Mucosa of rectum (tissue), 2 donors: ENCODE measurements at regions not wholly inside any gene's neighbourhood (a gene's known extent, or its start where the extent isn't known, plus 50 kb on each side); places are given as distances from the start of the nearest gene placed in this dataset.
"Not testable (repeated sequence)": the region's sequence is repeated elsewhere in the genome, so short reads cannot be mapped to it uniquely, and the experiment has no call there.

Source experiments
- H3K27ac ChIP-seq, 2 donors: one replicate each; pipeline ENCODE4 v1.7.0; 2013; ENCODE audit warnings: inconsistent platforms in 2 of 2, low read depth in 2 of 2, low read length in 2 of 2
- H3K27me3 ChIP-seq, 2 donors: one replicate each; pipeline ENCODE4 v1.7.0; 2013; ENCODE audit warnings: low read length in 2 of 2; ENCODE audit not compliant: control insufficient read depth in 2 of 2, insufficient read depth in 2 of 2
- H3K36me3 ChIP-seq, 2 donors: one replicate each; pipeline ENCODE4 v1.7.0; 2013; ENCODE audit warnings: low read length in 2 of 2; ENCODE audit not compliant: control insufficient read depth in 2 of 2, insufficient read depth in 2 of 2
- H3K4me1 ChIP-seq, 2 donors: one replicate each; pipeline ENCODE4 v1.7.0; 2013; ENCODE audit warnings: low read length in 2 of 2, mild to moderate bottlenecking in 1 of 2; ENCODE audit not compliant: control insufficient read depth in 2 of 2, insufficient read depth in 2 of 2
- H3K4me3 ChIP-seq, 2 donors: one replicate each; pipeline ENCODE4 v1.7.0; 2013; ENCODE audit warnings: low read length in 2 of 2
- H3K9ac ChIP-seq, 2 donors: one replicate each; pipeline ENCODE4 v1.7.0; 2013; ENCODE audit warnings: low read length in 2 of 2, low read depth in 1 of 2, mild to moderate bottlenecking in 1 of 2
- H3K9me3 ChIP-seq, 2 donors: one replicate each; pipeline ENCODE4 v1.7.0; 2013; ENCODE audit warnings: low read length in 2 of 2; ENCODE audit not compliant: control insufficient read depth in 2 of 2
- donor health status: healthy.
- donor health status: Normal muscosa, but diverticular disease.

DNA sequence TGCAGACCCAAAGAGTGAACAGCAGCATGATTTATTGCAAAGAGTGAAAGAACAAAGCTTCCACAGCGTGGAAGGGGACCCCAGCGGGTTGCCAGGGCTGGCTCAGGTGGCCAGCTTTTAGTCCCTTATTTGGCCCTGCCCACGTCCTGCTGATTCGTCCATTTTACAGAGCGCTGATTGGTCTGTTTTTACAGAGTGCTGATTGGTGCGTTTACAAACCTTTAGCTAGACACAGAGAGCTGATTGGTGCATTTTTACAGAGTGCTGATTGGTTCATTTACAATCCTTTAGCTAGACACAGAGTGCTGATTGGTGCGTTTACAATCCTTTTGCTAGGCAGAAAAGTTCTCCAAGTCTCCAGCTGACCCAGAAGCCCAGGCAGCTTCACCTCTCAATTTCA is 128.5 kb upstream of the AHI1 start:
- H3K27me3 ChIP-seq, H3K27ac ChIP-seq, H3K36me3 ChIP-seq, H3K4me1 ChIP-seq, H3K9ac ChIP-seq, H3K4me3 ChIP-seq, H3K9me3 ChIP-seq: not testable (repeated sequence)

DNA sequence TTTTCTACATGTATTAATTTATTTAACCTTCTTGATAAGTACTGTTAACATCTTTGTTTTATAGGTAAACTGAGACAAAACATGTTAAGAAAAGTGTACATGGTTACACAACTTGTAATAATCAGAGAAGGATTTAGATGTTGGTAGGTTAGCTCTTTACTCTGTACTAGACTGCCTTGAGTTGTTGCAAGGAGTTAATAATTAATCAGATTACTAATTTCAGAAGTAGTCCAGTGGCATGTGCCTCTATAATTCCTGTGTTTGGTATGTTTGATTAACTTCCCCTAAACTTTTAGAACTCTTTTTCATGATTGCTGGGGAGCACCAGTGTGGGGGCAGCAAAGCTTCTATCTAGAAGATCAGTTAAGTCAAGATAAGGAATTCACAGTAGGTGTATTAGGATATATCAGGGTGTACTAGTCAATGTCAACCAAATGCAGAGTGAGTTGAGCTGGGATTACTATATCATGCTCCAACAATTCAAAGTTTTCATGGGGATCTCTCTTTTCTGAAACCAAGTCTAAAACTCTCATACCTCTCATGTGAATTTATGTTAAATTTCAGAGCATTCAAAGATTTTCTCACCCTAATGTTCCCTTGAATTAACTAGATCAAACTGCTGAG is 129.7 kb upstream of the AHI1 start:
- Histone ChIP-seq H3K27ac (no peak overlapping the region), H3K4me3 (no peak overlapping the region), H3K36me3 (no peaks in the 10 kb centered on the region), H3K9me3 (no peaks in the 10 kb centered on the region), H3K9ac (no peak overlapping the region), H3K4me1 (no peaks in the 10 kb centered on the region), H3K27me3 (no peaks in the 10 kb centered on the region)

DNA sequence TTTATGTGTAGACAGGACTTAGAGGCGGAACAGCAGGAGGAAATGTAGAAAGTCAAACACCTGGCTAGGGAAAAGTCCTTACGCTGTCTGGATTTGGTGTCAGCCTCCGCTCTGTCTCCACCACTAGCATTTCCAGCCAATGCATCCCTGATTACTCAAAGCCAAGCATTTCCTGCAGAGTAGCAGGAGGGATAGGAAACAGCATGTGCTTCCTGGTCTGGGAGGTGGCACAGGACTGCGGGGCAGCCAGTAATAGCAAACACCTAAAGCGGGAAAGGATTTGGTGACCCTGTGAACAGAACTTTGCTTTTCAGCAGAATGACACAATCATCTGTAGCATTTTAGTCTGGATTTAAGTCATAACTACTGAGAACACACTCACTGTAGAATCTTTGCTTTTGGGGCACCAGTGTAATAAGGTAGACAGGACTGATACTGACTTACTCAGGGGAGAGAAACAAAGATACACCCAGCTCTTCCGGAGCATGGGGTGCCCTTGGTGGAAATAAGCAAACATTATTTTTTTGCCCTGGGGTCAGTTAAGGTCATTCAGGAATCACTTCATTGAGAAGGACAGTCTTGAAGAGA is 133.3 kb upstream of the AHI1 start:
- no peak overlapping the region for H3K4me3 ChIP-seq

DNA sequence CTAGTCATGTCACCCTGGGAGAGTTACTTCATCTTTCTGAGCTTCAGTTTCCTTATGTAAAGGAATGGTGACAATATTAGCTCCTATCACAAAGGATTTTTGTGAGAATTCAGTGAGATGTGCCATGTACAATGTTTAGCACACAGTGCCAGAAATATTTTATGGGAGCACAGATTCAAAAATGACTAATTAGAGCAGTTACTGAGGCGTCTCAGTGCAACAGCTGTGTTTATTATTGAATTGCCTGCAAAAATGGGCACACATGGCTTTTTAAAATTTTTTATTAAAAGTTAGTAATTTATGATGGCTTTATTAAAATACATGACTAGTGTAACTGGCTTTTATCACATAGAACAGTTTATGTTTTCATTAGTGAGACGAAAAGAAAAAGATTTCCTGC is 134.3 kb upstream of the AHI1 start:
- H3K27me3 ChIP-seq = no peaks in the 10 kb centered on the region
- no peak overlapping the region for H3K9ac ChIP-seq
- no peaks in the 10 kb centered on the region for H3K9me3 ChIP-seq
- H3K4me1 ChIP-seq = no peaks in the 10 kb centered on the region
- no peak overlapping the region for H3K27ac ChIP-seq
- no peak overlapping the region for H3K4me3 ChIP-seq
- H3K36me3 ChIP-seq = no peaks in the 10 kb centered on the region

More for the DNA sequence above, 133.3 kb upstream of the AHI1 start:
- H3K27me3 ChIP-seq = no peaks in the 10 kb centered on the region
- no peaks in the 10 kb centered on the region for H3K4me1 ChIP-seq
- H3K36me3 ChIP-seq = no peaks in the 10 kb centered on the region
- H3K9ac ChIP-seq = no peak overlapping the region
- H3K27ac ChIP-seq = no peak overlapping the region
- H3K9me3 ChIP-seq = no peaks in the 10 kb centered on the region

DNA sequence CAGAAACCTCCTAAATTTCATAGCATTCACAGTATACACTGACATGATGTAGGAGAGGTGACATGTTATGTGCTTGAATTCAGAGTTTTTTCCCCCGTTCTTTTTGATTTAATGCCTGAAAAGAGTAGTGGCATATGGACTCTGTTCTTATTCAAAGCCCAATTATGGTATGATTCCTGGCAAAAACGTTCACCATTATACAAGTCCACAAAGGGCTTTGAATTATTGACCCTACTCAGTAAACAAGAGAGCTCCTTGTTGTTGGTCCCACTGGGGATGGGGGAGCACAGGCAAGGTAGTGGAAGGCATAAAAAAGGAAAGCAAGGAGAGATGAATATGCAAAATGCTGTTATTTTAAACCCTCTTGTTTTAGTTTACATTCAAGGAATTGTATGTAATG is 136.0 kb upstream of the AHI1 start:
- no peak overlapping the region for H3K4me3 ChIP-seq
- H3K27ac ChIP-seq = no peak overlapping the region
- H3K27me3 ChIP-seq = no peaks in the 10 kb centered on the region

DNA sequence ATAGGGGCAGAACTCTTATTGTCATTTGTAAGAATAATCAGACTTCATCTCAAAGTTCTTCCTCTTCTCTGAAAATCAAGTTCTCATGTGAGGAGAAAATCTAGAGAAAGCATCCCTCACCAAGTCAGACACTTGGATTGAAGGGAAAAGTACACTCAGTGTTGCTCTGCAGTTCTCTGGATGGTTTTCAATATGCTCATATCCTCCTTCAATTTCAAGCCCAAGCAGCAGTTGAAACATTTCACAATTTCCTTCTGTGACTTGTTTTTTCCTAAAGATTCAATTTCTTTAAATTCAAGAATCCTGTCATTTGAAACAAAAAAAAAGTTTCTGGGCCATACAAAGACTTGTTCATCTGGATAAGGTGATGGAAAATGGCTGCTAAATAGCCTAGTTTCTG is 140.2 kb upstream of the AHI1 start:
- H3K36me3 ChIP-seq = no peaks in the 10 kb centered on the region
- no peaks in the 10 kb centered on the region for H3K9me3 ChIP-seq
- no peak overlapping the region for H3K9ac ChIP-seq
- H3K4me1 ChIP-seq = no peaks in the 10 kb centered on the region
- H3K27ac ChIP-seq = no peak overlapping the region
- no peak overlapping the region for H3K4me3 ChIP-seq
- no peaks in the 10 kb centered on the region for H3K27me3 ChIP-seq

More for the DNA sequence above, 136.0 kb upstream of the AHI1 start:
- Histone ChIP-seq H3K9me3 (no peaks in the 10 kb centered on the region), H3K36me3 (no peaks in the 10 kb centered on the region), H3K4me1 (no peaks in the 10 kb centered on the region), H3K9ac (no peak overlapping the region)

DNA sequence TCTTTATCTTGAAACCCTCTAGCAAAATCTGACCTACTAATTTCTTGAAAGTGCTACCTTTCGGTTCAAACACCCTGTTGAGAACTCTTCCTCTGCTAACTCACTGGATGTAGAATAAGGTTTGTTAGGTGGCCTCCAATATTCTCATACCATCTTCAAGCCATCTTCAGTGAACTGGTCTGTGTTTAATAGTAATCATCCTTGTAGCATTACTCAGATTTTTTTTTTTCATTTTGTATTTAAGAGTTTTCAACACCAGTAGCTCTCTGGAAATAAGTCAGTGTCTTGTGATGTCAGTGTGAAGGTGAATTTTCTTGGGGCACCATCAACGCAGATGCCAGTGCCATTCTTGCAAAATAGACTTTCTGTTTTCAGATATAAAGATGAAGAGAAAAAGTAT is 140.6 kb upstream of the AHI1 start:
- H3K4me1 ChIP-seq = no peaks in the 10 kb centered on the region
- no peaks in the 10 kb centered on the region for H3K36me3 ChIP-seq
- H3K4me3 ChIP-seq = no peak overlapping the region
- H3K9ac ChIP-seq = no peak overlapping the region
- H3K27me3 ChIP-seq = no peaks in the 10 kb centered on the region
- H3K27ac ChIP-seq = no peak overlapping the region
- no peaks in the 10 kb centered on the region for H3K9me3 ChIP-seq

DNA sequence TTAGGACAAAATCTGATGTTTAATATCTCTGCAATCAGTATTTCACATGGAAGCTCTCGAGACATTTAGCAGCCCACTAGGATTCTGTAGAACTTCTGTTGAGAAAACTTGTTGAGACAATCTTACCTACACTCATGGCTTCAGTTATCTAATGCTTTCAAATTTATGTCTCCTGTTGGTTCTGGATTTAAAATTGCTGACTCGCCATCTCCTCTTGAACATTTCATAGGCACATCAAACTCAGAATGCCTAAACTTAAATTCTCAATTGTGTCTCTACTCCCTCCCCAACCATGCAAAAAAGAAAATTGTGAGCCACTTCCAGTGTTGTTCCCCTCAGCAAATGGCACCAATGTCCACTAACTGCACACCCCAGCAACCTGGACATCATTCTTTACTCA is 142.5 kb upstream of the AHI1 start:
- Histone ChIP-seq H3K9ac (no peak overlapping the region), H3K9me3 (no peaks in the 10 kb centered on the region), H3K27me3 (no peaks in the 10 kb centered on the region), H3K27ac (no peak overlapping the region), H3K36me3 (no peaks in the 10 kb centered on the region), H3K4me1 (no peaks in the 10 kb centered on the region), H3K4me3 (no peak overlapping the region)

DNA sequence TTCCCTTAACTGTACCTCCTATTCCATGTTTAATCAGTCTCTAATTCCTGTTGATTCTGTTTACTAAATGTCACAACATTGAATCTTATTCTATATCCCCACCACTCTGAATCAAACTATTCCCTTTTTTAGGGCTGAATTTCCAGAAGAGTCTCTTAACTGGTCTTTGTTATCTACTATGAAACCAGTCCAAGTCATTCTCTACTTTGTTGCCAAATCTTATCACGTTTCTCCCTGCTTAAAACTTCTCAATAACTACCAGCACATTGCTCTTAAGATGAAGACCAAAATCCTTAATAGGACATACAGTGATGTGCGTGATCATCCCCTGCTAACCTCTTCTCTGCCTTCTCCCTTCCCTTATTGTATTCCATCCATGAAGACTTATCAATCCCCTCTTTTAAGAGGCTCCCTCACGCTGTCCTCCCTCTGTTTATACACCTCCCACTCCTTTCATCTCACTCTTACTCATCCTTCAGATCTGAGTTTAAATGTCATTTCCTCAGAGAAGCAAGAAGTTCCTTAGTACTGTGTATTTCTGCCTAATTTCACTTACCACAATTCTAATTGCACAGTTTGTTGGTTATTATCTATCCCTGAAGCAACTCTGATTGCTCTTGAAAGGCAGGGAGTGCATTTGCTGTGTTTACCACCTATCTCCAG is 143.0 kb upstream of the AHI1 start:
- no peak overlapping the region for H3K9ac ChIP-seq
- no peaks in the 10 kb centered on the region for H3K9me3 ChIP-seq
- no peaks in the 10 kb centered on the region for H3K27me3 ChIP-seq
- H3K36me3 ChIP-seq = no peaks in the 10 kb centered on the region
- no peaks in the 10 kb centered on the region for H3K4me1 ChIP-seq
- no peak overlapping the region for H3K27ac ChIP-seq
- no peak overlapping the region for H3K4me3 ChIP-seq

DNA sequence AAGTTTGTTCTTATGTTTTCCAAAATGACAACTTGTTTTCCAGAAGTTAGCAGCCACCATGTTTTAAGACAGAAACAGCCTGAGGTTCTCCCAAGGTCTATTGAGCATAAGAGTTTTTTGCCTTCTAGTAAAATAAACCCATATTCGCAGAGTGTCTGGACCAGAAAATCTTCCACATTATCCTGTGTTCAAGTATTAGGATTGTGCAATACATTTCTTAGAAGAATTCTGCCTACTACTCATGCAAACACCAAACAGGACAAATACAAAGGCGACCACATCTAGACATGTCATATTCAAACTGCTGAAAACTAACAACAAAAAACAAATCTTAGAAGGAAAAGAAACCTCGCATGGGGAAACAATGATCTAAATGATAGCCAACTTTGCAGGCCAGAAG is 145.4 kb upstream of the AHI1 start:
- H3K9ac ChIP-seq = no peak overlapping the region
- no peak overlapping the region for H3K27ac ChIP-seq
- H3K36me3 ChIP-seq = no peaks in the 10 kb centered on the region
- no peaks in the 10 kb centered on the region for H3K4me1 ChIP-seq
- no peaks in the 10 kb centered on the region for H3K27me3 ChIP-seq
- no peak overlapping the region for H3K4me3 ChIP-seq
- H3K9me3 ChIP-seq = no peaks in the 10 kb centered on the region
